ENCODE measurements at regions not wholly inside any gene's neighbourhood (a gene's known extent, or its start where the extent isn't known, plus 50 kb on each side); places are given as distances from the start of the nearest gene placed in this dataset.

DNA sequence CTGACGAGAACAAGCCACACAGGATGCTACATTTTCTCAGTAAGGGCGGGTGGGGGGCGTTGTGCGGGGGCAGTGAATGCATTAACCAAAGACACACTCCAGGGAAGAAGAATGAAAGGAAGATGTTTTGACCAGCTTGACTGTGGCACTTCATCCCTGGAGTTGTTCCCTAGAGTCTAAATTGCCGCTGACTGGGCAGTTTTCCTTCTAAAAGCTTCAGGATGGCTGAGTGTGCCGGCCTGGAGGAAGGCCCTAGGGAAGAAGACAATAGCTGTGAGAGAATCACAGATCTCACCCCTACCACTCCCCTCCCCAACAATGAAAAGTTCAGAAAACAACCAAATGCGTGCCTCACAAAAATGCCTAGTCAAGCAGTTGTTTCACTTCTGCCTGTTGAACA lies 67.2 kb downstream of the NKX2-1 start:
- Histone ChIP-seq H3K9me3 (replicated peaks; ENCODE audit: control insufficient read depth, insufficient read depth, low read depth, low read length) (no peaks in the 10 kb centered on the region), H3K9ac (ENCODE audit: insufficient read depth in 1 of 2, low read depth in 2 of 2, low read length in 2 of 2) (no peak overlapping the region), H3K36me3 (ENCODE audit: control insufficient read depth, insufficient read depth, low read length) (no peaks in the 10 kb centered on the region), H3K4me3 (no peak overlapping the region), H3K79me2 (ENCODE audit: control insufficient read depth, insufficient read depth, low read length) (no peaks in the 10 kb centered on the region), H2AFZ (ENCODE audit: low read depth, low read length) (no peak overlapping the region), H3K4me1 (replicated peaks in 1 of 2; ENCODE audit: control insufficient read depth in 2 of 2, insufficient read depth in 2 of 2, low read length in 2 of 2) (no peaks in the 10 kb centered on the region), H3K4me2 (ENCODE audit: insufficient read depth, low read length) (no peak overlapping the region), H4K20me1 (replicated peaks; ENCODE audit: control insufficient read depth, insufficient read depth, low read length) (no peaks in the 10 kb centered on the region), H3K27ac (ENCODE audit: extremely low read depth, low read depth, low read length) (no peak overlapping the region), H3K27me3 (ENCODE audit: control insufficient read depth in 2 of 2, insufficient read depth in 2 of 2, low read length in 2 of 2) (no peaks in the 10 kb centered on the region; a peak in 1 of 5 replicates), H3K9me1 (ENCODE audit: control insufficient read depth, insufficient read depth, low read length) (no peaks in the 10 kb centered on the region)
- ChIA-PET CTCF (ENCODE audit: low intra/inter-chr PET ratio) (no interaction called here), POLR2A (no interaction called here)
- TF ChIP-seq SNRNP70 (optimal IDR thresholded peaks at IDR 0.05; ENCODE audit: low read depth, low read length) (no peak), ZNF830 (CRISPR knock-in tag; IDR thresholded peaks at IDR 0.05) (no peak), MAFG (tag; conservative IDR thresholded peaks at IDR 0.05) (0 out of 2 replicates have a peak, but pooled peaks have one; percentile 13), ZNF316 (IDR thresholded peaks at IDR 0.05) (0 out of 2 replicates have a peak, but pooled peaks have one; percentile 8)
- BruUV-seq (replicated peaks): no TSS peak
- DNase-seq (ENCODE audit: extremely low read depth in 1 of 4, low spot score in 3 of 4): no peak
- in situ Hi-C loops (cut with MboI) (no loop called here), intact Hi-C loops (cut with micrococcal nuclease) (no loop called here)
- WGBS (ENCODE audit: insufficient coverage, low coverage, missing lambda C conversion rate): 2% methylated on average over 7 of the region's 7 CpGs
- FAIRE-seq: no peak
- ATAC-seq: no peak

DNA sequence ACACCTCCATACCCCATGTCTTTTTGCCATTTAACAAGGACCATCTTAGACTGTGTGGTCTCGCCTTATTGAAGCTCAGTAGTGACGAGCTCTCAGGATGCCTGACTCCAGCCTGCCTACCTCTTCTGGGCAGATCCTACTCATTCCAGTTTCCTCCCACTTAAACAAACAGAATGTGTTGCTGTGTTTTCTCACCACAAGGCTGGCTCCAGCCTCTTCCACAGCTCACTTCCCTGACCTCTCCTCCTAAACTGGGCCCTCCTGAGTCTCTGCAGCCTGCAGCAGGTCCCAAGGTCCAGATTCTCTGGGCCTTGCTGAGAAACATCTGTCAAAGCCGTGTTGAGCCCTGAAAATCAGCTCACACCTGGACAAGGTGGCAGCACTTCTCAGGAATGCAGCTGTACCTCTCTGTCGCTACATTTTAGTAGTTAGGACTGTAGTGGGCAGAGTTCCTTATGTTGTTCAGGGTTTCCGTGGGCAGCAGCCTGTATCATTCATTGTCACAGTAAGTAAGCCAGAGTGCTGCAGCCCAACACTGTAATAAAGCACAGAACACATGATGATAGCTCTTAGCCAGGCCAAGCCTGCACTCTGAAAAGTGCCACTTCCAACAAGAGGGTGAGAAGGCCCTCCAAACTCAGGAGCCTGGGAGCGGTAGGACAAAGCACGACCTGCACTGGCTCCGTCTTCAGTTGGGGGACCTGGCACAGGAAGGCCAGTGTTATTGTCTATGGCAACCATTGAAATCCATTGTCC lies 68.5 kb downstream of the NKX2-1 start:
- no peaks in the 10 kb centered on the region for H3K9me1 ChIP-seq (ENCODE audit: control insufficient read depth, insufficient read depth, low read length)
- H3K9ac ChIP-seq (ENCODE audit: insufficient read depth in 1 of 2, low read depth in 2 of 2, low read length in 2 of 2): no peak overlapping the region
- H3K36me3 ChIP-seq (ENCODE audit: control insufficient read depth, insufficient read depth, low read length): no peaks in the 10 kb centered on the region
- in situ Hi-C loops (cut with MboI) (no loop called here), intact Hi-C loops (cut with micrococcal nuclease) (loop anchor here (2.0 kb wide), 1 partner anchor 77 kb away; no protein-coding TSS in a partner anchor)
- ChIA-PET POLR2A (no interaction called here), CTCF (ENCODE audit: low intra/inter-chr PET ratio) (no interaction called here)
- no peaks in the 10 kb centered on the region for H3K4me1 ChIP-seq (replicated peaks in 1 of 2; ENCODE audit: control insufficient read depth in 2 of 2, insufficient read depth in 2 of 2, low read length in 2 of 2)
- DNase-seq (ENCODE audit: extremely low read depth in 1 of 4, low spot score in 3 of 4) (no peak), FAIRE-seq (no peak), ATAC-seq (no peak)
- no TSS peak for BruUV-seq (replicated peaks)
- no peaks in the 10 kb centered on the region; a peak in 1 of 5 replicates for H3K27me3 ChIP-seq (ENCODE audit: control insufficient read depth in 2 of 2, insufficient read depth in 2 of 2, low read length in 2 of 2)
- 0% methylated on average over 6 of the region's 8 CpGs for WGBS (ENCODE audit: insufficient coverage, low coverage, missing lambda C conversion rate)
- H2AFZ ChIP-seq (ENCODE audit: low read depth, low read length): no peak overlapping the region
- no peaks in the 10 kb centered on the region for H4K20me1 ChIP-seq (replicated peaks; ENCODE audit: control insufficient read depth, insufficient read depth, low read length)
- H3K4me3 ChIP-seq: no peak overlapping the region
- H3K9me3 ChIP-seq (replicated peaks; ENCODE audit: control insufficient read depth, insufficient read depth, low read depth, low read length): no peaks in the 10 kb centered on the region
- H3K4me2 ChIP-seq (ENCODE audit: insufficient read depth, low read length): no peak overlapping the region
- no peak overlapping the region for H3K27ac ChIP-seq (ENCODE audit: extremely low read depth, low read depth, low read length)
- H3K79me2 ChIP-seq (ENCODE audit: control insufficient read depth, insufficient read depth, low read length): no peaks in the 10 kb centered on the region
- TF ChIP-seq, protein P1, sequence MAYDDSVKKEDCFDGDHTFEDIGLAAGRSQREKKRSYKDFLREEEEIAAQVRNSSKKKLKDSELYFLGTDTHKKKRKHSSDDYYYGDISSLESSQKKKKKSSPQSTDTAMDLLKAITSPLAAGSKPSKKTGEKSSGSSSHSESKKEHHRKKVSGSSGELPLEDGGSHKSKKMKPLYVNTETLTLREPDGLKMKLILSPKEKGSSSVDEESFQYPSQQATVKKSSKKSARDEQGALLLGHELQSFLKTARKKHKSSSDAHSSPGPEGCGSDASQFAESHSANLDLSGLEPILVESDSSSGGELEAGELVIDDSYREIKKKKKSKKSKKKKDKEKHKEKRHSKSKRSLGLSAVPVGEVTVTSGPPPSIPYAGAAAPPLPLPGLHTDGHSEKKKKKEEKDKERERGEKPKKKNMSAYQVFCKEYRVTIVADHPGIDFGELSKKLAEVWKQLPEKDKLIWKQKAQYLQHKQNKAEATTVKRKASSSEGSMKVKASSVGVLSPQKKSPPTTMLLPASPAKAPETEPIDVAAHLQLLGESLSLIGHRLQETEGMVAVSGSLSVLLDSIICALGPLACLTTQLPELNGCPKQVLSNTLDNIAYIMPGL (CRISPR knock-in tag; IDR thresholded peaks at IDR 0.05): no peak
- TF ChIP-seq KLF6 (CRISPR knock-in tag; IDR thresholded peaks at IDR 0.05; ENCODE audit: borderline replicate concordance): no peak
- TF ChIP-seq HDAC3 (IDR thresholded peaks at IDR 0.05; ENCODE audit: borderline replicate concordance, partially characterized antibody): no peak
- no peak for TF ChIP-seq NR4A1 (CRISPR knock-in tag; IDR thresholded peaks at IDR 0.05)
- no peak for TF ChIP-seq NR4A1 (tag; IDR thresholded peaks at IDR 0.05)
- TF ChIP-seq GTF2F1 (IDR thresholded peaks at IDR 0.05; ENCODE audit: low read depth, low read length): no peak
- TF ChIP-seq, protein P2, sequence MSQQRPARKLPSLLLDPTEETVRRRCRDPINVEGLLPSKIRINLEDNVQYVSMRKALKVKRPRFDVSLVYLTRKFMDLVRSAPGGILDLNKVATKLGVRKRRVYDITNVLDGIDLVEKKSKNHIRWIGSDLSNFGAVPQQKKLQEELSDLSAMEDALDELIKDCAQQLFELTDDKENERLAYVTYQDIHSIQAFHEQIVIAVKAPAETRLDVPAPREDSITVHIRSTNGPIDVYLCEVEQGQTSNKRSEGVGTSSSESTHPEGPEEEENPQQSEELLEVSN (IDR thresholded peaks at IDR 0.05; ENCODE audit: borderline replicate concordance in 1 of 2, extremely low read depth in 1 of 2, insufficient read depth in 1 of 2, insufficient read length in 1 of 2, low read depth in 1 of 2, low read length in 1 of 2, poor library complexity in 1 of 2, severe bottlenecking in 1 of 2): no peak
